SK-N-MC (cell line): ENCODE measurements at regions not wholly inside any gene's neighbourhood (a gene's known extent, or its start where the extent isn't known, plus 50 kb on each side); places are given as distances from the start of the nearest gene placed in this dataset.

Experiments used
- EZH2 ChIP-seq: fragments of 200-600 bp; sonication (generic); IDR thresholded peaks from one replicate; pipeline ENCODE4 v1.6.1; 2017; ENCODE audit warnings: antibody characterized with exemption
- FOXP2 ChIP-seq: optimal IDR thresholded peaks from 2 replicates; pipeline ENCODE3; 2011; ENCODE audit warnings: mild to moderate bottlenecking, moderate library complexity; ENCODE audit not compliant: insufficient read depth; ENCODE audit errors: extremely low read length, control extremely low read depth
- POLR2AphosphoS5 ChIP-seq: IDR thresholded peaks from 2 replicates; pipeline ENCODE4 v1.6.1; 2012; ENCODE audit warnings: mild to moderate bottlenecking, low read depth, low read length, borderline replicate concordance

- no peak for TF ChIP-seq POLR2AphosphoS5
- TF ChIP-seq EZH2 = no peak
- no peak for TF ChIP-seq FOXP2
These were observed 1228.2 kb upstream of the ADGRL3 start for GRCh38 chr4:59971952-59972351.
